ENCODE measurements at regions not wholly inside any gene's neighbourhood (a gene's known extent, or its start where the extent isn't known, plus 50 kb on each side); places are given as distances from the start of the nearest gene placed in this dataset.

GRCh38 chr20:30985386-30985785 is 272.1 kb upstream of the DEFB115 start:
- Histone ChIP-seq H3K14ac (replicated peaks; ENCODE audit: low read depth, low read length) (no peak overlapping the region), H3K4me2 (ENCODE audit: low read depth, low read length) (no peak overlapping the region), H3K4ac (ENCODE audit: low read depth, low read length) (no peak overlapping the region), H2BK5ac (ENCODE audit: low read depth, low read length, poor library complexity, severe bottlenecking) (no peak overlapping the region), H3K36me3 (ENCODE audit: control insufficient read depth, insufficient read depth, low read length) (no peaks in the 10 kb centered on the region), H3K4me3 (ENCODE audit: insufficient read depth, low read depth, low read length) (no peak overlapping the region), H4K20me1 (ENCODE audit: insufficient read depth, low read length) (no peaks in the 10 kb centered on the region), H3K9ac (ENCODE audit: low read depth, low read length) (no peak overlapping the region), H3K56ac (ENCODE audit: extremely low read depth, insufficient read depth, low read length) (no peak overlapping the region), H3K18ac (ENCODE audit: low read depth, low read length) (no peak overlapping the region), H2AK5ac (ENCODE audit: low read depth, low read length) (no peak overlapping the region), H2BK15ac (ENCODE audit: low read depth, low read length) (no peak overlapping the region), H3K9me3 (ENCODE audit: control insufficient read depth, insufficient read depth, low read length) (no peaks in the 10 kb centered on the region), H3K27me3 (ENCODE audit: control insufficient read depth, insufficient read depth, low read length) (no peaks in the 10 kb centered on the region), H4K8ac (ENCODE audit: low read depth in 2 of 2, low read length in 2 of 2) (no peak overlapping the region), H4K5ac (ENCODE audit: low read depth, low read length) (no peak overlapping the region), H3K23ac (ENCODE audit: low read depth, low read length) (no peak overlapping the region), H3K4me1 (ENCODE audit: control insufficient read depth, insufficient read depth, low read length) (no peaks in the 10 kb centered on the region), H3K79me1 (ENCODE audit: low read depth in 1 of 2, low read length in 2 of 2) (no peaks in the 10 kb centered on the region), H2BK120ac (ENCODE audit: low read depth, low read length) (no peak overlapping the region), H2BK20ac (ENCODE audit: low read depth, low read length) (no peak overlapping the region), H3K27ac (ENCODE audit: insufficient read depth, low read length) (no peak overlapping the region), H2AK9ac (replicated peaks; ENCODE audit: low read depth, low read length, poor library complexity) (no peak overlapping the region), H3K9me1 (ENCODE audit: insufficient read depth, low read length) (no peaks in the 10 kb centered on the region), H2AFZ (replicated peaks; ENCODE audit: low read length, poor library complexity) (no peak overlapping the region), H4K91ac (ENCODE audit: insufficient read depth, low read depth, low read length) (no peak overlapping the region)
- ChIA-PET POLR2A (ENCODE audit: unreplicated experiment) (no interaction called here), CTCF (no interaction called here)
- in situ Hi-C loops (cut with MboI; ENCODE audit: low sequenced_read_pairs) (no loop called here), intact Hi-C loops (cut with micrococcal nuclease) (no loop called here), dilution Hi-C loops (cut with HindIII; ENCODE audit: low sequenced_read_pairs, unreplicated experiment) (no loop called here)
- TF ChIP-seq BHLHE40 (IDR thresholded peaks at IDR 0.05; ENCODE audit: low read depth, low read length), result no peak
- no peak for TF ChIP-seq USF2 (IDR thresholded peaks at IDR 0.05; ENCODE audit: low read depth, low read length)
- TF ChIP-seq RAD21 (IDR thresholded peaks at IDR 0.05; ENCODE audit: low read length), result no peak
- TF ChIP-seq CHD1 (IDR thresholded peaks at IDR 0.05; ENCODE audit: low read depth, low read length), result no peak
- no peak for TF ChIP-seq NFE2L2 (IDR thresholded peaks at IDR 0.05; ENCODE audit: low read depth, low read length)
- no peak for TF ChIP-seq CEBPB (IDR thresholded peaks at IDR 0.05; ENCODE audit: low read depth, low read length)
- no peak for TF ChIP-seq ELK1 (IDR thresholded peaks at IDR 0.05; ENCODE audit: borderline replicate concordance, low read depth, low read length)
- TF ChIP-seq SMC3 (IDR thresholded peaks at IDR 0.05; ENCODE audit: low read depth, low read length), result no peak
- no peak for TF ChIP-seq FOS (IDR thresholded peaks at IDR 0.05; ENCODE audit: low read depth, low read length)
- TF ChIP-seq RCOR1 (IDR thresholded peaks at IDR 0.05; ENCODE audit: insufficient replicate concordance, low read length), result no peak
- TF ChIP-seq CTCF (conservative IDR thresholded peaks at IDR 0.05; ENCODE audit: low read depth, low read length), result no peak
- no peak for TF ChIP-seq MXI1 (IDR thresholded peaks at IDR 0.05; ENCODE audit: borderline replicate concordance, low read depth, low read length)
- ATAC-seq (ENCODE audit: low read depth), result no peak
- DNase-seq, result no peak
- BruUV-seq (replicated peaks), result no TSS peak
- 78% methylated on average over 5 of the region's 18 CpGs; no CpG with 5 or more reads in 1 of the 2 experiments for WGBS, 2 experiments (ENCODE audit: extremely low coverage in 2 of 2, insufficient read length in 1 of 2)

Data from IMR-90 (cell line).